Smooth muscle cell (in vitro differentiated cells): ENCODE measurements at regions not wholly inside any gene's neighbourhood (a gene's known extent, or its start where the extent isn't known, plus 50 kb on each side); places are given as distances from the start of the nearest gene placed in this dataset.

Source experiments
- DNase-seq: peaks from one replicate; lab custom pipeline; 2025; ENCODE audit not compliant: unreplicated experiment; lab: John Stamatoyannopoulos, UW
- H2AFZ ChIP-seq: fragments of 200-600 bp; sonication (generic); 2 replicates; pipeline ENCODE4 v1.6.0; 2016; ENCODE audit warnings: antibody characterized with exemption, low read depth, mild to moderate bottlenecking
- H3F3A ChIP-seq: fragments of 200-600 bp; sonication (generic); 2 replicates; pipeline ENCODE4 v1.6.0; 2017; ENCODE audit warnings: antibody characterized with exemption, low read depth
- H3K27ac ChIP-seq: fragments of 200-600 bp; sonication (generic); 2 replicates; pipeline ENCODE4 v1.5.1; 2016; ENCODE audit warnings: low read depth, mild to moderate bottlenecking
- H3K27me3 ChIP-seq: fragments of 200-600 bp; sonication (generic); 2 replicates; pipeline ENCODE4 v1.6.1; 2016; ENCODE audit warnings: low read depth, mild to moderate bottlenecking
- H3K36me3 ChIP-seq: fragments of 200-600 bp; sonication (generic); 2 replicates; pipeline ENCODE4 v1.5.1; 2016; ENCODE audit warnings: low read depth
- H3K4me1 ChIP-seq: fragments of 200-600 bp; sonication (generic); 2 replicates; pipeline ENCODE4 v1.5.1; 2016; ENCODE audit warnings: low read depth
- H3K4me2 ChIP-seq: fragments of 200-600 bp; sonication (generic); 2 replicates; pipeline ENCODE4 v1.6.0; 2016; ENCODE audit warnings: mild to moderate bottlenecking
- H3K4me3 ChIP-seq: fragments of 200-600 bp; sonication (generic); 2 replicates; pipeline ENCODE4 v1.5.1; 2016; ENCODE audit warnings: mild to moderate bottlenecking
- H3K79me2 ChIP-seq: fragments of 200-600 bp; sonication (generic); 2 replicates; pipeline ENCODE4 v1.6.0; 2016; ENCODE audit warnings: low read depth, mild to moderate bottlenecking
- H3K9ac ChIP-seq: fragments of 200-600 bp; sonication (generic); 2 replicates; pipeline ENCODE4 v1.6.0; 2016; ENCODE audit warnings: low read depth
- H3K9me3 ChIP-seq: fragments of 200-600 bp; sonication (generic); replicated peaks from 2 replicates; pipeline ENCODE4 v1.5.1; 2016; ENCODE audit warnings: low read depth
- H4K20me1 ChIP-seq: fragments of 200-600 bp; sonication (generic); 2 replicates; pipeline ENCODE4 v1.6.0; 2016; ENCODE audit warnings: low read depth
- WGBS: methylation state at CpG from one replicate; pipeline ENCODE4 v1.1.7; 2016; ENCODE audit warnings: low lambda C conversion rate; 5-methylcytosine and 5-hydroxymethylcytosine counted together
- TF ChIP-seq, protein P1 (sequence below): fragments of 200-600 bp; sonication (generic); IDR thresholded peaks from 2 replicates; pipeline ENCODE4 v1.5.1; 2017; ENCODE audit warnings: borderline replicate concordance, mild to moderate bottlenecking, antibody characterized with exemption; ENCODE audit not compliant: insufficient read depth, poor library complexity, severe bottlenecking

- no peaks in the 10 kb centered on the region for H4K20me1 ChIP-seq
- no peaks in the 10 kb centered on the region for H3K36me3 ChIP-seq
- no peak overlapping the region for H2AFZ ChIP-seq
- H3K4me2 ChIP-seq, result no peak overlapping the region
- no peak overlapping the region for H3K27ac ChIP-seq
- 82% methylated on average over 5 of the region's 5 CpGs for WGBS
- H3K27me3 ChIP-seq, result no peaks in the 10 kb centered on the region
- H3K4me3 ChIP-seq, result no peak overlapping the region
- TF ChIP-seq, protein P1, sequence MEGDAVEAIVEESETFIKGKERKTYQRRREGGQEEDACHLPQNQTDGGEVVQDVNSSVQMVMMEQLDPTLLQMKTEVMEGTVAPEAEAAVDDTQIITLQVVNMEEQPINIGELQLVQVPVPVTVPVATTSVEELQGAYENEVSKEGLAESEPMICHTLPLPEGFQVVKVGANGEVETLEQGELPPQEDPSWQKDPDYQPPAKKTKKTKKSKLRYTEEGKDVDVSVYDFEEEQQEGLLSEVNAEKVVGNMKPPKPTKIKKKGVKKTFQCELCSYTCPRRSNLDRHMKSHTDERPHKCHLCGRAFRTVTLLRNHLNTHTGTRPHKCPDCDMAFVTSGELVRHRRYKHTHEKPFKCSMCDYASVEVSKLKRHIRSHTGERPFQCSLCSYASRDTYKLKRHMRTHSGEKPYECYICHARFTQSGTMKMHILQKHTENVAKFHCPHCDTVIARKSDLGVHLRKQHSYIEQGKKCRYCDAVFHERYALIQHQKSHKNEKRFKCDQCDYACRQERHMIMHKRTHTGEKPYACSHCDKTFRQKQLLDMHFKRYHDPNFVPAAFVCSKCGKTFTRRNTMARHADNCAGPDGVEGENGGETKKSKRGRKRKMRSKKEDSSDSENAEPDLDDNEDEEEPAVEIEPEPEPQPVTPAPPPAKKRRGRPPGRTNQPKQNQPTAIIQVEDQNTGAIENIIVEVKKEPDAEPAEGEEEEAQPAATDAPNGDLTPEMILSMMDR, result no peak
- no peaks in the 10 kb centered on the region for H3K79me2 ChIP-seq
- no peak overlapping the region for H3K9ac ChIP-seq
- no peaks in the 10 kb centered on the region for H3K4me1 ChIP-seq
- no peaks in the 10 kb centered on the region for H3K9me3 ChIP-seq
- no peaks in the 10 kb centered on the region for H3F3A ChIP-seq
- DNase-seq, result no peak
These were observed 345.5 kb downstream of the SQOR start for GRCh38 chr15:45980366-45980765.

DNA sequence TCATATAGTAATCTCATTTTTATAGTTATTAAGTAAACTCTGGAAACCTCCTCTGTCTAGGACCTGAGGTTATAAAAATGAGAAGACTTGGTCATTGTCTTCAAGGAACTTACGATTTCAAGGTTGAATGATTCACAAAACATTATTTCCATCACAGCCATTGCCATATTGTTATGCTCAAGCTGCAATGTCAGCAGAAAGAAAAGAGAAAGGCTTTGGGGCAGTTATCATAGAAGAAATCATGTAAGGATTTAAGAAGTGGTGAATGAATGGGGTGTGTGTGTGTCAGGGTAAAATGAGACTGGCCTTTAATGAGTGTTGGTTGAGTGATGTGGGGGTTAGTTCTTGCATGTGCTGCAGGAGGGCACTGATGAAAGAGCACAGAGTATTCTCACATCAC is 346.8 kb downstream of the SQOR start:
- H3K9me3 ChIP-seq, result no peaks in the 10 kb centered on the region
- no peaks in the 10 kb centered on the region for H3F3A ChIP-seq
- H3K9ac ChIP-seq, result no peak overlapping the region
- 48% methylated on average over 1 of the region's 1 CpG for WGBS
- H3K27me3 ChIP-seq, result no peaks in the 10 kb centered on the region
- no peak overlapping the region for H3K27ac ChIP-seq
- H3K4me1 ChIP-seq, result no peaks in the 10 kb centered on the region
- no peaks in the 10 kb centered on the region for H3K36me3 ChIP-seq
- no peak overlapping the region for H2AFZ ChIP-seq
- no peak overlapping the region for H3K4me2 ChIP-seq
- H3K79me2 ChIP-seq, result no peaks in the 10 kb centered on the region
- no peak overlapping the region for H3K4me3 ChIP-seq
- H4K20me1 ChIP-seq, result no peaks in the 10 kb centered on the region
- no peak for DNase-seq
- TF ChIP-seq, protein P1, result no peak

GRCh38 chr15:45991863-45992262 is 357.0 kb downstream of the SQOR start:
- no peak for DNase-seq
- Histone ChIP-seq H3K4me2 (no peak overlapping the region), H2AFZ (no peak overlapping the region), H3K79me2 (no peaks in the 10 kb centered on the region), H3K27ac (no peak overlapping the region), H3K4me3 (no peak overlapping the region), H3K27me3 (no peaks in the 10 kb centered on the region), H3F3A (no peaks in the 10 kb centered on the region), H3K4me1 (no peaks in the 10 kb centered on the region), H3K36me3 (no peaks in the 10 kb centered on the region), H4K20me1 (no peaks in the 10 kb centered on the region), H3K9me3 (no peaks in the 10 kb centered on the region), H3K9ac (no peak overlapping the region)
- TF ChIP-seq, protein P1, result no peak
- 81% methylated on average over 3 of the region's 3 CpGs for WGBS

GRCh38 chr15:45993072-45993471 is 358.2 kb downstream of the SQOR start:
- H3K79me2 ChIP-seq, result no peaks in the 10 kb centered on the region
- H3K4me2 ChIP-seq, result no peak overlapping the region
- no peaks in the 10 kb centered on the region for H3K36me3 ChIP-seq
- no peaks in the 10 kb centered on the region for H3K27me3 ChIP-seq
- no peaks in the 10 kb centered on the region for H3K4me1 ChIP-seq
- no peak overlapping the region for H2AFZ ChIP-seq
- no peaks in the 10 kb centered on the region for H3K9me3 ChIP-seq
- H3K9ac ChIP-seq, result no peak overlapping the region
- H3F3A ChIP-seq, result no peaks in the 10 kb centered on the region
- no peaks in the 10 kb centered on the region for H4K20me1 ChIP-seq
- WGBS, result 93% methylated on average over 3 of the region's 3 CpGs
- TF ChIP-seq, protein P1, result no peak
- no peak overlapping the region for H3K4me3 ChIP-seq
- no peak overlapping the region for H3K27ac ChIP-seq
- no peak for DNase-seq
